HEK293 (cell line): ENCODE measurements at regions not wholly inside any gene's neighbourhood (a gene's known extent, or its start where the extent isn't known, plus 50 kb on each side); places are given as distances from the start of the nearest gene placed in this dataset.
"Not testable (repeated sequence)": the region's sequence is repeated elsewhere in the genome, so short reads cannot be mapped to it uniquely, and the experiment has no call there.

Experiments used
- CTCF ChIA-PET: fragments of 350-600 bp; formaldehyde crosslinking; extraction: SDS; loops from one replicate; lab custom pipeline; 2021; ENCODE audit warnings: antibody characterized with exemption; lab: Yijun Ruan, JAX
- POLR2A ChIA-PET: fragments of 300-600 bp; formaldehyde crosslinking; extraction: SDS; loops from one replicate; lab custom pipeline; 2020; ENCODE audit warnings: antibody characterized with exemption, inconsistent platforms; lab: Yijun Ruan, JAX
- H3K27ac ChIP-seq: fragments of 200-500 bp; sonication (Bioruptor generic); 2 replicates; pipeline ENCODE4 v1.5.1; 2014; ENCODE audit warnings: low read depth, low read length, control low read depth, inconsistent platforms; ENCODE audit errors: extremely low read depth
- H3K36me3 ChIP-seq, 2 experiments: fragments of 200-500 bp in 1 of 2; sonication (Bioruptor generic) in 1 of 2; 1 replicate in 1 of 2; 2 replicates in 1 of 2; pipeline ENCODE4 v1.5.1; 2014 to 2017; ENCODE audit warnings: inconsistent platforms in 2 of 2, low read length in 2 of 2; ENCODE audit not compliant: control insufficient read depth in 2 of 2, insufficient read depth in 1 of 2
- H3K4me1 ChIP-seq: fragments of 200-500 bp; sonication (Bioruptor generic); 2 replicates; pipeline ENCODE4 v1.5.1; 2014; ENCODE audit warnings: mild to moderate bottlenecking, low read length, inconsistent platforms; ENCODE audit not compliant: control insufficient read depth, insufficient read depth
- H3K4me3 ChIP-seq: 2 replicates; pipeline ENCODE4 v1.5.1; 2011; ENCODE audit warnings: low read depth, mild to moderate bottlenecking, control low read depth, low read length, moderate library complexity
- H3K9me3 ChIP-seq: fragments of 200-500 bp; sonication (Bioruptor generic); 2 replicates; pipeline ENCODE4 v1.5.1; 2014; ENCODE audit warnings: low read depth, low read length, inconsistent platforms; ENCODE audit not compliant: control insufficient read depth, insufficient read depth
- HOXD13 ChIP-seq: sonication (generic); formaldehyde crosslinking; IDR thresholded peaks from 2 replicates; pipeline ENCODE4 v1.8.0; 2022; ENCODE audit warnings: missing genetic modification reagents, borderline replicate concordance
- OVOL3 ChIP-seq: fragments of 450-650 bp; formaldehyde crosslinking; IDR thresholded peaks from 2 replicates; pipeline ENCODE4 v1.5.1; 2016; ENCODE audit warnings: missing biosample characterization, missing genetic modification characterization
- ZBTB20 ChIP-seq: fragments of 450-650 bp; formaldehyde crosslinking; IDR thresholded peaks from 2 replicates; pipeline ENCODE4 v1.5.1; 2016; ENCODE audit warnings: missing biosample characterization, missing genetic modification characterization
- ZBTB8A ChIP-seq: fragments of 450-650 bp; formaldehyde crosslinking; IDR thresholded peaks from 2 replicates; pipeline ENCODE4 v1.5.1; 2016; ENCODE audit warnings: missing biosample characterization, missing genetic modification characterization
- ZNF169 ChIP-seq: fragments of 450-650 bp; formaldehyde crosslinking; IDR thresholded peaks from 2 replicates; pipeline ENCODE4 v1.5.1; 2016; ENCODE audit warnings: missing biosample characterization, missing genetic modification characterization
- ZNF19 ChIP-seq: fragments of 450-650 bp; formaldehyde crosslinking; IDR thresholded peaks from 2 replicates; pipeline ENCODE4; 2016; ENCODE audit warnings: missing biosample characterization, missing genetic modification characterization, low read depth
- ZNF280D ChIP-seq: fragments of 450-650 bp; formaldehyde crosslinking; IDR thresholded peaks from 2 replicates; pipeline ENCODE4 v1.5.1; 2016; ENCODE audit warnings: missing biosample characterization, missing genetic modification characterization
- ZNF549 ChIP-seq: fragments of 450-650 bp; IDR thresholded peaks from 2 replicates; pipeline ENCODE4 v1.5.1; 2018; ENCODE audit warnings: missing biosample characterization, missing genetic modification characterization, mild to moderate bottlenecking, inconsistent platforms, moderate library complexity
- ZNF830 ChIP-seq: fragments of 450-650 bp; IDR thresholded peaks from 2 replicates; pipeline ENCODE4 v1.5.0; 2018; ENCODE audit warnings: missing biosample characterization, missing genetic modification characterization, low read depth, mild to moderate bottlenecking, moderate library complexity
- ZSCAN16 ChIP-seq: fragments of 450-650 bp; formaldehyde crosslinking; IDR thresholded peaks from 2 replicates; pipeline ENCODE4 v1.5.1; 2016; ENCODE audit warnings: missing biosample characterization, missing genetic modification characterization
- TF ChIP-seq, protein P1 (sequence below): fragments of 450-650 bp; formaldehyde crosslinking; IDR thresholded peaks from 2 replicates; pipeline ENCODE4 v1.5.1; 2016; ENCODE audit warnings: missing biosample characterization, missing genetic modification characterization
- TF ChIP-seq, protein P2 (sequence below): fragments of 450-650 bp; formaldehyde crosslinking; IDR thresholded peaks from 2 replicates; pipeline ENCODE4 v1.5.1; 2016; ENCODE audit warnings: missing biosample characterization, missing genetic modification characterization, low read depth
- TF ChIP-seq, protein P3 (sequence below): fragments of 450-650 bp; formaldehyde crosslinking; IDR thresholded peaks from 2 replicates; pipeline ENCODE4 v1.5.1; 2016; ENCODE audit warnings: missing biosample characterization, missing genetic modification characterization, borderline replicate concordance

- POLR2A ChIA-PET, H3K36me3 ChIP-seq, H3K27ac ChIP-seq, H3K4me1 ChIP-seq, H3K4me3 ChIP-seq, H3K9me3 ChIP-seq: not testable (repeated sequence)
- CTCF ChIA-PET: interaction anchor here (0.6 kb wide), 1 partner anchor 402 kb away, joined by 3 read pairs; no protein-coding TSS in a partner anchor
Measured at GRCh38 chr3:180448407-180448806, 153.6 kb upstream of the TTC14 start.

DNA sequence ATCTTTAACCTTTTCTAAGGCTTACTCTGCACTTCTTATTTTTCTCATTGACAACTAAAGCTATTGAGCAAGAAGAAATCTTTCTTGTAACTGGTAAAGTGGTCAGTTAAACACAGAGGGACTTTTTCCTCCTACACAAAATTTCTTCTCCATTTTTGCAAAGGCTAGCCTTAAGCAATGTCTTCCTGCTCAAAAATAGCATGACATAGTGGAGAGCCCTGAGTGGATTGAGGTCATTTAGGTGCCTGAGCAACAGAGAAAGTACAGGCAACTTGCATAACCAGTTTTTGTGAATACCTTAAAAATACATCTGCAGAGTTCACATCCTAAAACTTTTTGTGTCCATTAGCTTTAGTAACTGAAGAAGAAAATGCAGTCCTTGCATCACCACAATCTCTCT is 144.7 kb upstream of the TTC14 start:
- POLR2A ChIA-PET: no interaction called here
- no peaks in the 10 kb centered on the region for H3K9me3 ChIP-seq

More for the DNA sequence above, 144.7 kb upstream of the TTC14 start:
- CTCF ChIA-PET: no interaction called here
- TF ChIP-seq OVOL3: no peak
- TF ChIP-seq, protein P1, sequence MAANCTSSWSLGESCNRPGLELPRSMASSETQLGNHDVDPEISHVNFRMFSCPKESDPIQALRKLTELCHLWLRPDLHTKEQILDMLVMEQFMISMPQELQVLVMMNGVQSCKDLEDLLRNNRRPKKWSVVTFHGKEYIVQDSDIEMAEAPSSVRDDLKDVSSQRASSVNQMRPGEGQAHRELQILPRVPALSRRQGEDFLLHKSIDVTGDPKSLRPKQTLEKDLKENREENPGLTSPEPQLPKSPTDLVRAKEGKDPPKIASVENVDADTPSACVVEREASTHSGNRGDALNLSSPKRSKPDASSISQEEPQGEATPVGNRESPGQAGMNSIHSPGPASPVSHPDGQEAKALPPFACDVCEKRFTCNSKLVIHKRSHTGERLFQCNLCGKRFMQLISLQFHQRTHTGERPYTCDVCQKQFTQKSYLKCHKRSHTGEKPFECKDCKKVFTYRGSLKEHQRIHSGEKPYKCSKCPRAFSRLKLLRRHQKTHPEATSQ (tag by site-specific recombination): no peak
- TF ChIP-seq ZNF19 (tag by site-specific recombination): no peak
- TF ChIP-seq ZNF549 (tag by site-specific recombination): no peak
- no peak for TF ChIP-seq ZSCAN16 (tag by site-specific recombination)
- TF ChIP-seq HOXD13: no peak
- TF ChIP-seq, protein P2, sequence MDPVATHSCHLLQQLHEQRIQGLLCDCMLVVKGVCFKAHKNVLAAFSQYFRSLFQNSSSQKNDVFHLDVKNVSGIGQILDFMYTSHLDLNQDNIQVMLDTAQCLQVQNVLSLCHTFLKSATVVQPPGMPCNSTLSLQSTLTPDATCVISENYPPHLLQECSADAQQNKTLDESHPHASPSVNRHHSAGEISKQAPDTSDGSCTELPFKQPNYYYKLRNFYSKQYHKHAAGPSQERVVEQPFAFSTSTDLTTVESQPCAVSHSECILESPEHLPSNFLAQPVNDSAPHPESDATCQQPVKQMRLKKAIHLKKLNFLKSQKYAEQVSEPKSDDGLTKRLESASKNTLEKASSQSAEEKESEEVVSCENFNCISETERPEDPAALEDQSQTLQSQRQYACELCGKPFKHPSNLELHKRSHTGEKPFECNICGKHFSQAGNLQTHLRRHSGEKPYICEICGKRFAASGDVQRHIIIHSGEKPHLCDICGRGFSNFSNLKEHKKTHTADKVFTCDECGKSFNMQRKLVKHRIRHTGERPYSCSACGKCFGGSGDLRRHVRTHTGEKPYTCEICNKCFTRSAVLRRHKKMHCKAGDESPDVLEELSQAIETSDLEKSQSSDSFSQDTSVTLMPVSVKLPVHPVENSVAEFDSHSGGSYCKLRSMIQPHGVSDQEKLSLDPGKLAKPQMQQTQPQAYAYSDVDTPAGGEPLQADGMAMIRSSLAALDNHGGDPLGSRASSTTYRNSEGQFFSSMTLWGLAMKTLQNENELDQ (tag by site-specific recombination): no peak
- no peak for TF ChIP-seq ZNF830
- no peak for TF ChIP-seq ZBTB8A (tag by site-specific recombination)
- TF ChIP-seq, protein P3, sequence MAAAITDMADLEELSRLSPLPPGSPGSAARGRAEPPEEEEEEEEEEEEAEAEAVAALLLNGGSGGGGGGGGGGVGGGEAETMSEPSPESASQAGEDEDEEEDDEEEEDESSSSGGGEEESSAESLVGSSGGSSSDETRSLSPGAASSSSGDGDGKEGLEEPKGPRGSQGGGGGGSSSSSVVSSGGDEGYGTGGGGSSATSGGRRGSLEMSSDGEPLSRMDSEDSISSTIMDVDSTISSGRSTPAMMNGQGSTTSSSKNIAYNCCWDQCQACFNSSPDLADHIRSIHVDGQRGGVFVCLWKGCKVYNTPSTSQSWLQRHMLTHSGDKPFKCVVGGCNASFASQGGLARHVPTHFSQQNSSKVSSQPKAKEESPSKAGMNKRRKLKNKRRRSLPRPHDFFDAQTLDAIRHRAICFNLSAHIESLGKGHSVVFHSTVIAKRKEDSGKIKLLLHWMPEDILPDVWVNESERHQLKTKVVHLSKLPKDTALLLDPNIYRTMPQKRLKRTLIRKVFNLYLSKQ (tag by site-specific recombination): no peak
- no peak for TF ChIP-seq ZNF280D (tag by site-specific recombination)
- TF ChIP-seq ZNF169 (tag by site-specific recombination): no peak
- TF ChIP-seq ZBTB20 (tag by site-specific recombination): no peak
- TF ChIP-seq, all 188 proteins: peak for 0
- Histone ChIP-seq H3K27ac (no peak overlapping the region), H3K4me1 (no peaks in the 10 kb centered on the region), H3K36me3 (no peaks in the 10 kb centered on the region), H3K4me3 (no peak overlapping the region)
